ENCODE measurements at regions not wholly inside any gene's neighbourhood (a gene's known extent, or its start where the extent isn't known, plus 50 kb on each side); places are given as distances from the start of the nearest gene placed in this dataset.

GRCh38 chr9:95634114-95634513, 117.3 kb upstream of the PTCH1 start:
- in situ Hi-C loops (cut with MboI; ENCODE audit: low sequenced_read_pairs) = no loop called here

DNA sequence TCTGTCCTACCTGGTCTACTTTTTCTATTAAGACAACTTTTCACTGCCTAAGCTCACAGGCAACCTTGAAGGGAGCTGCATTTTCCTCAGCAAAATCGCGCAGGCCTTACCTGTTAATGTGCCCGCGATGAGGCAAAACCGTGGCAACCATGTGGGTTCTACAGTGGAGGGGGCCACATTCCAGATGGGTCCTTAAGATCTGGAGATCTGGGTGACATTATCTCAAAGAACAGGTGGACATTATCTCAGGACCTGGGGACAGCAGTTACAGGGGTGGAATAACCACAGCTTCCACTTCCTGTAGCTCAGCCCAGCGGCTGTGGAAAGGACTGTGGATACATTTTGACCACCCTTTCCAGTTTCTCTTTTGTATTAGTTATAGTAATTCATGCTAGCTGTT, 112.8 kb upstream of the PTCH1 start:
- in situ Hi-C loops (cut with MboI; ENCODE audit: low sequenced_read_pairs) = no loop called here

GRCh38 chr9:95627802-95628201, 111.0 kb upstream of the PTCH1 start:
- in situ Hi-C loops (cut with MboI; ENCODE audit: low sequenced_read_pairs) = no loop called here

DNA sequence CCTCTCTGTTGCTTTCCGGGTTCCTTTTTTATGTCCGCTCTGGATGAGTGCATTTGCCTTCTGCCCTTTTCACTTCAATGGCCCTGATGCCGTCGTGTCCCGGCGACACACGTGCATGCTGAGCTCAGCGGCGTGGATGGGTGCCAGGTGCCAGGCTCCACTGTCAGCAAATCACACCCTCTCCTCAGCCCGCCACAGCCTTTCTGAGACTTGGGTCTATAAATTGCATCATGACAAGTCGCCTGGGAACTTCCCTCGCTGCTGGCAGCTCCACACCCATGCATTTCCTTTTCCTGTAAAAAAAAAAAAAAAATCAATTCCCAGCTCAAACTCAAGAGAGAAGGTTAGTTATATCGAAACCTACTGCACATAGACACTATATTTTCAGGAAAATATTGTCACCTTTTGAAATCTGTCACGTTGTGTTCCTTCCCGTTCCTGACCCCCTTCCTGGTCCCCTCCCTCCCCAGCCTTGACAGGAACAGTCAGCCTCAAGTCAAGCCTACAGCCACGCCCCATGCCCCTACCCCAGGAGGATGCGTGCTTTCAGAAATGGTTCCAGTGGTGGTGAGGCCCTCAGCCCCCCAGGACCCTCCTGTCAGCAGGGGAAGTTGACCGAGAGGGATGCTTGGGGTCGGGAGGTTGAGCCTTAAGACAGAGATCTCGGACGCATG, 110.3 kb upstream of the PTCH1 start:
- in situ Hi-C loops (cut with MboI; ENCODE audit: low sequenced_read_pairs) = no loop called here

DNA sequence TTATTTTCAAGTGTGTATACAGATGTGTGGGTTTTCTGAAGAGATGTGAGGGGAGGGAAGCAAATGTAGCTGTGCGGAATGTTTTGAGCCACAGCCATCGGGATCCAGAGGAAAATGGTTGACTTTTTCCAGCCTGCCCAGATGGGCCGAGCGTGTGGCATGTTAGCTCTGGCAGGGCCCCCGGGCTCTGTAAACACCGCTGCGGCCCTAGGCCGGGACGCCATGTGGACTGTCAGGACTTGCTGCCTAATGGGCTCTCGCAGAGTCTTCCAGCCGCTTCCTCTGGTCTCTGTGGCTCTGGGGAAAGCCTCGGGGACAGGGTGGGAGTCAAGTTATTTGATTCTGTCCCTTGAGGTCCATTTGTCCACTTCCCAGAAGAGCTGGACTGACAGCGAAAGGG, 109.6 kb upstream of the PTCH1 start:
- in situ Hi-C loops (cut with MboI; ENCODE audit: low sequenced_read_pairs) = no loop called here

- in situ Hi-C loops (cut with MboI; ENCODE audit: low sequenced_read_pairs) = no loop called here
These were observed 106.9 kb upstream of the PTCH1 start for GRCh38 chr9:95623640-95624039.

GRCh38 chr9:95620722-95621121, 104.0 kb upstream of the PTCH1 start:
- in situ Hi-C loops (cut with MboI; ENCODE audit: low sequenced_read_pairs) = no loop called here

DNA sequence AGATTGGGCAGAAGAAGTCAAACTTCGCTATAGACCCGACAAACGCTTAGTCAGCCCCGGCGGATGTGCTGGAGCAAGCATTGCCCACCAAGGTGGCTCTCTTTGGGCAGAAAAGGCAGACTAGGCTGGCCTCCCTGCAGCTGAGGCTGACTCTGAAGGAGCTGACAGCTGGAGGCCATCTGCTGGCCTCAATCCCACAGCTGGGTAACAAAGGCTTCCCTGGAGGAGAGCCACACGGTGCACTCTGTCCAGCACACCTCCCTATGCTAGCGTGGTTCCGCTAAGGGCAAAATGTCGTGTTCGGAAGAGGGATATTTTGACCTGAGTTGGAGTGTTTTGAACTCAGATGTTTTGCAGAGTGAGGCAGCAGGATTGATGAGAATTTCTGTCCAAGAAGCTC, 103.5 kb upstream of the PTCH1 start:
- in situ Hi-C loops (cut with MboI; ENCODE audit: low sequenced_read_pairs) = no loop called here

GRCh38 chr9:95615246-95615645, 98.5 kb upstream of the PTCH1 start:
- in situ Hi-C loops (cut with MboI; ENCODE audit: low sequenced_read_pairs) = no loop called here

GRCh38 chr9:95613670-95614069, 96.9 kb upstream of the PTCH1 start:
- in situ Hi-C loops (cut with MboI; ENCODE audit: low sequenced_read_pairs) = no loop called here

DNA sequence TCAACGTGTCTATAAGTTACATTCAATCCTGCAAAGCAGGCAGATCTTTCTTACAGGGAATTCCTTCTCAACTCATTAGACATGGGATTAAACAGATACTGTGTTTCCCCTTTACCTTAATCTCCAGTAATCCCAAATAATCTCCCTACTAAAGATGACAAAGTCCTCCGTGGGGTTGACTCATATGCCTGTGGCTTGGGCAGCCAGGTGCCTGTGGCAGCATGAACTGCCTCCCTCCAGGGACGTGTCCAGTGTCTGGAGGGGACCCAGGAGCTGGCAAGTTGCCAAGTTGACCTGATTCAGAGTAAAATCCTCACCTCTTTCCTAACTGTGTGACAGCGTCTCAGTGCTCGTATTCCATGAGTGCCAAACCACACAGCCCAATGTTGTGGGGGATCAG, 94.6 kb upstream of the PTCH1 start:
- in situ Hi-C loops (cut with MboI; ENCODE audit: low sequenced_read_pairs) = no loop called here

DNA sequence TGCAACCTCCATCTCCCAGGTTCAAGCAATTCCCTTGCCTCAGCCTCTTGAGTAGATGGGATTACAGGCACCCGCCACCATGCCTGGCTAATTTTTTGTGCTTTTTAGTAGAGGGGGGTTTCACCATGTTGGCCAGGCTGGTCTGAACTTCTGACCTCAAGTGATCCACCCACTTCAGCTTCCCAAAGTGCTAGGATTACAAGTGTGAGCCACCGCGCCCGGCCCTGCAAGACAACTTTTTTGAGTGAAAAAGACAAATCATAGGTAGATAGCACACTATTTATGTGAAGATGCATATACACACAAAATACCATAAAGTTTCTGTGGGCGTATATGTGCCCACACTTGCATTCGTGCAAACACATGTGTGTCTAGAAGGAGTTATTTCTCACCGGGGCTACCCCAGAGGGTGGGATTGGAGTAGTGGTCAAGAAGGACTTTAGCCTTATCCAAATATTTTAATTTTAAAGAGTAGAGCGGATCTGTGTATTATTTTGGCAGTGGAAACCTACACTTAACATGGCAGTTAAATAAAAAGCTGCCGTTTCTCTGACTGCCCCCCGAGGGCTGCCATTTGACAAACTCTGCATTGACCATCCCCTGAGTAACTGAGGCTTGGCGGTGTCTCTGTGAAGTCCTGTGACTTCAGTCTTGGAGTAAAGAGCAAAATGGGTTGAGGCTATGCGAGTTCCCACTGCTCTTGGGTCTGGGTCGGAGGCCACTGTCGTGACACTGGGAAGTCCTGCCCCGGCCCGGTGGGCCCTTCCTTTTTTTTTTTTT, 93.4 kb upstream of the PTCH1 start:
- in situ Hi-C loops (cut with MboI; ENCODE audit: low sequenced_read_pairs) = no loop called here

DNA sequence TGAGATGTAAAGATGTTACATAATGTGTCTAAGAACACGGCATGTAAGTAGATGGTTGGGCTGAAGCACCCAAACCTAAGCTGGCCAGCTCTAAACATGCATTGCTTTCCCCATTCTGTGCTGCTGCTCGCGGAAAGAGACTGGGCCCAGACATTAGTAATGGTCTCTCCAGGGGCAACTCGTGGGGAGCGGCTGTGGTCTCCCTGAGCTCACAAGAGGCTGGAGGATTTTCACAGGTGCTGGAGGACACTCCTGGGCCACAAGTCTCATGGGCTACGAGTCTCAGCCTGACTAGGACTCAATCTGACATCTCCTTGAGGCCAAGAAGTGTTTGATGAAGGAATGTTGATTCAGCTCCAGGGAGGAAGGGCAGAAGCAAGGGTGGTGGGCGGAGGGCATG, 92.7 kb upstream of the PTCH1 start:
- in situ Hi-C loops (cut with MboI; ENCODE audit: low sequenced_read_pairs) = no loop called here

GRCh38 chr9:95608341-95608740, 91.6 kb upstream of the PTCH1 start:
- in situ Hi-C loops (cut with MboI; ENCODE audit: low sequenced_read_pairs) = no loop called here

DNA sequence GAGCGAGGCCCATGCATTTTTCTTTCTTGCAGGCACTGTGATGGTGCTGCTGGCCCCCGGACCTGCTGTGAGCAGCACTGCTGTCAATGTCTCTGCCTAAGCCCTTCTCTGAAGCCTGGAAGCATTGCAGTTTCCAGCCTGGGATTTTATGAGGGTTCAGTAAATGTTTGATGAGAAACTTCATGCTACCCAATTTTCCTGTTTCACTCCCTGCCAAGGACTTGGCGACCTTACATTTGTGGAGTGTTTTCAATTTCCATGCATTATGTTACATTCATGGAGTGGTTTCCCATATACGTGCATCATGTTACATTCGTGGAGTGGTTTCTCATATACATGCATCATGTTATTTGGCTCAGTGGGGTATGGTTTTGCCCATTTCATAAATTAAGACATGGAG, 90.7 kb upstream of the PTCH1 start:
- in situ Hi-C loops (cut with MboI; ENCODE audit: low sequenced_read_pairs) = no loop called here

DNA sequence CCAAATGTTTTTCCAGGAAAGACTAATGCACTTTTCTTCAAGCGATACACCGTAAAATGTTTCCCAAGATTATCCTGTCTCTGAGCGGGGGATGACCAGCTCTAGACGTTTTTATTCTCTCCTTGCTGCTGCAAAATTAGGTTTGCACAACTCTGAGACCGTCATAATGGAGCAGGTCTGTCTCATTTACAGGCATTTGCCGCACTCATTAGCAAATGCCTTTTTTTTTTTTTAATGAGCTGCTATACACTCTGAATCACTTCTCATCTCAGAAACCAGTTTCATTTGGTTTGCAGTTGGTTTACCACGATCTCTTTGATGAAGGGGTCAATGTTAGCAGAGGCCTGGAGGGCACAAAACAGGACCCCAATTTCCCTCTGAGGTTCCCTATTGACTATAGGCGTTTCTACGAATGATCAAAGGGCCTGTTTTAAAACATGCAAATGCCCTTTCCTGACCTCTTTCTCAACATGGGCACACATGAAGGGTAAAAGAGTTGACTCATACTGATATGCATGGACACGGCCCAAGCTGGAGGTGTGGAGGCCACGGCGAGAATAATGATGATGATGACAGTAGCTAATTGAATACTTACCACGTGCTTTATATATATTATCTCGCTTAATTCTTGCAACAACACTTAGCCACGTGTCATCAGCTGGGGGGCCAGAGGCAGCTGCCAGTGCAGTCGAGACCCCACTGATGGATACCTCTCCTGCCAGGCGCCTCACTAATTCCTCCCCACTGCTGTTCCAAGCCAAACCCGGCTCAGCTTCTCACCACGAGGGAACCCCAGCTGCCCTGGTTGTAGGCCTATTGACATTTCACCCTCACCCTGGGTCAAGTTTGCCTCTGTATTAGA, 89.9 kb upstream of the PTCH1 start:
- in situ Hi-C loops (cut with MboI; ENCODE audit: low sequenced_read_pairs) = no loop called here

- in situ Hi-C loops (cut with MboI; ENCODE audit: low sequenced_read_pairs) = no loop called here
These were observed 89.2 kb upstream of the PTCH1 start for GRCh38 chr9:95605816-95606488.

DNA sequence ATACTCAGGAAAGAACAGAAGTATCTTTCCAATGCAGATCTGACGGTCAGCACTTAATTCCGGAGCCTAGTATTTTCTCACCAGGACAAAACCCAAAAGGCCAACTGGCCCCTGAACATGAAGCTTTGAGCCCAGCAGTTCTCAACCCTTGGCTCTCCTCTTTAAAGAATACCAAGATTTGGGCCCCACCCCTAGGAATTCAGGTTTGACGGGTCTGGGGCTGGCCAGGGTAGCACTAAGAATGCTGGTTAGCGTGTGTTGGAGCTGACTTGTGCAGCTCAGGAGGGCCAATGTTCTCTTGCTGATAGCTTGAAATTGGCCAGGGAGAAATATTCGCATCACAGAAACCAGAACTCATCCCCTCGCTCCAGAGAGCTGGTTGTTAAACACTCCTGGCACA, 88.3 kb upstream of the PTCH1 start:
- in situ Hi-C loops (cut with MboI; ENCODE audit: low sequenced_read_pairs) = no loop called here

DNA sequence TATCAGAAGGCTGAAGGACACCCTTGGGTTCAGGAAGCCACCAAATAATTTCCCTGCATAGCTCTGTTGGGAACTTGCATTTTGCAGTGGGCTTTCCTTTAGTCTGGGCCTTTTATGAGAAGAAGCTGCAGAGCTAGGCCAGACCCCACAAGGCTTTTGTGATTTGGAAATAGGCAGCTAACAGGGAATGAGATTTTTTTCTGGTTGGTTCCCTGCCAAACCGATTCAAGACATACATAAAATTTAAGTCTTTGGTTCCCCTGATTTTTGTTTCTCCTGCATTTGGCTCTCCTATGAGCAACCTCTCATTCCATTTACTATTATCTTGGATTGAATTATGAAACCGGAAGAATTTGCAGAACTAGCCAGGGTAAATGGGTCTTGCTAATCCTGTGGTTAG, 81.5 kb upstream of the PTCH1 start:
- in situ Hi-C loops (cut with MboI; ENCODE audit: low sequenced_read_pairs) = no loop called here

DNA sequence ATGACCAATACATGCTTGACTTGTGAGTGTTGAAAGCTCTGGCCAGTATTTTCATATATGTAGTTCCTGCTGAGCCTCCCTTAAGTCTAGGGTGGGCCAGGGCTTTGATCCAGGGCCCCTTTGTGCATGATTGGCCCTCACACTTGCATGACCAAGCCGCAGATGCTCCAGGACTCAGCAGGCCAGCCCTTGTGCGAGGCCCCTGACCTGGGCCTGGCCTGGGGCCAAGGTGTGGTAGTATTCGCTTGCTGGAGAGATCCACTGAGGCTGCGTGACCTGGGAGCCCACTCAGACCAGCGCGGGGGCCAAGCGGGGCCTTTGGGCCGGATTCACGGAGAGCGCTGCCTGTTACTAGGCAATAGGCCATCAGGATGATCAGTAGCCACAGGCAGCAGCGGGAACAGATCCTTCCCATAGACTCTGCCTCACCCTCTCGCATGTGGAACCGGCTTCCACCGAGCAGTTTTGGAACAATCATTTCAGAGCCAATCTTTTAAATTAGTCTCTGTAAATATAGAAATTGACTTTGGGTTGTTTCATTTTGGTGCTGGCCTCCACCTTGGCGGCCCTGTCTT, 79.0 kb upstream of the PTCH1 start:
- in situ Hi-C loops (cut with MboI; ENCODE audit: low sequenced_read_pairs) = no loop called here

- in situ Hi-C loops (cut with MboI; ENCODE audit: low sequenced_read_pairs) = no loop called here
These were observed 76.2 kb upstream of the PTCH1 start for GRCh38 chr9:95592931-95593330.
